ENCODE measurements at regions not wholly inside any gene's neighbourhood (a gene's known extent, or its start where the extent isn't known, plus 50 kb on each side); places are given as distances from the start of the nearest gene placed in this dataset.
"Not testable (repeated sequence)": the region's sequence is repeated elsewhere in the genome, so short reads cannot be mapped to it uniquely, and the experiment has no call there.

DNA sequence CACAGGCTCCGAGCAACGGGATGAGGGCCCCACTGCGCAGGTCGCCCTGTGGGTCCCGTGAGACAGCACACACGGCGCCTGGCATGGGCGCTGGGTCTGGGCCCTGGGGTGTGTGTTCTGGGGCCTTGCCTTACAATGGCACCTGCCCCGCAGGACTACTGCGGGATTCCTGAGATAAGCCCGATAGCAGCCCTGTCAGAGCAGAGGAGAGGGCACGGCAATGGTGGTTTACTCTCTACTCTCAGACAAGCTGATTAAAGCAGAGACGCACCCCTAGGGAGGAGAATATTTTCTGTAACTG is 151.1 kb downstream of the NPIPB11 start:
- not testable (repeated sequence) for TF ChIP-seq CTCF, POLR2A, POLR2AphosphoS5, EP300 (IDR thresholded peaks at IDR 0.05)

Data from sigmoid colon (tissue), 4 donors.